SJCRH30 (cell line): ENCODE measurements at regions not wholly inside any gene's neighbourhood (a gene's known extent, or its start where the extent isn't known, plus 50 kb on each side); places are given as distances from the start of the nearest gene placed in this dataset.
"Not testable (repeated sequence)": the region's sequence is repeated elsewhere in the genome, so short reads cannot be mapped to it uniquely, and the experiment has no call there.

Source experiments
- DNase-seq, 2 experiments: peaks; one replicate each; pipeline ENCODE4 v3.0.0-alpha.2; 2015 to 2020
- H3K27ac ChIP-seq: fragments of 250-450 bp; sonication (Bioruptor Pico); 2 replicates; pipeline ENCODE4 v1.5.1; 2020; ENCODE audit warnings: mild to moderate bottlenecking, moderate library complexity
- H3K27me3 ChIP-seq: fragments of 250-450 bp; sonication (Bioruptor Pico); 2 replicates; pipeline ENCODE4 v1.5.1; 2020; ENCODE audit warnings: mild to moderate bottlenecking, moderate library complexity
- H3K36me3 ChIP-seq: fragments of 250-450 bp; sonication (Bioruptor Pico); 2 replicates; pipeline ENCODE4 v1.5.1; 2020; ENCODE audit warnings: mild to moderate bottlenecking, moderate library complexity
- H3K4me1 ChIP-seq: fragments of 250-450 bp; sonication (Bioruptor Pico); 2 replicates; pipeline ENCODE4 v1.5.1; 2020; ENCODE audit warnings: mild to moderate bottlenecking, moderate library complexity
- H3K4me3 ChIP-seq: fragments of 250-450 bp; sonication (Bioruptor Pico); 2 replicates; pipeline ENCODE4 v1.5.1; 2020; ENCODE audit warnings: mild to moderate bottlenecking, moderate library complexity
- H3K9me3 ChIP-seq: fragments of 250-450 bp; sonication (Bioruptor Pico); replicated peaks from 2 replicates; pipeline ENCODE4 v1.5.1; 2020; ENCODE audit warnings: mild to moderate bottlenecking, moderate library complexity

GRCh38 chr14:105897725-105898113 is 371.3 kb downstream of the TMEM121 start:
- Histone ChIP-seq H3K36me3 (no peaks in the 10 kb centered on the region), H3K4me3 (no peak overlapping the region), H3K27ac (no peak overlapping the region), H3K4me1 (no peaks in the 10 kb centered on the region), H3K27me3 (peaks cover 9% of the 10 kb centered on the region; the same call in 1 of the 2 replicates), H3K9me3 (no peaks in the 10 kb centered on the region)
- DNase-seq, result no peak

- Histone ChIP-seq H3K4me1 (no peaks in the 10 kb centered on the region), H3K9me3 (no peaks in the 10 kb centered on the region)
- DNase-seq, result no peak
Observed at GRCh38 chr14:105898482-105899010, 372.2 kb downstream of the TMEM121 start.

GRCh38 chr14:105899071-105899641 is 372.8 kb downstream of the TMEM121 start:
- Histone ChIP-seq H3K27ac (no peak overlapping the region), H3K4me3 (no peak overlapping the region), H3K36me3 (no peaks in the 10 kb centered on the region), H3K4me1 (no peaks in the 10 kb centered on the region), H3K27me3 (peaks cover 9% of the 10 kb centered on the region; the same call in 1 of the 2 replicates), H3K9me3 (no peaks in the 10 kb centered on the region)
- no peak for DNase-seq

More at GRCh38 chr14:105898482-105899010, 372.2 kb downstream of the TMEM121 start:
- Histone ChIP-seq H3K27me3 (peaks cover 9% of the 10 kb centered on the region; the same call in 1 of the 2 replicates), H3K4me3 (no peak overlapping the region), H3K36me3 (no peaks in the 10 kb centered on the region), H3K27ac (no peak overlapping the region)

GRCh38 chr14:105899657-105900397 is 373.4 kb downstream of the TMEM121 start:
- H3K27me3 ChIP-seq, result peaks cover 9% of the 10 kb centered on the region; the same call in 1 of the 2 replicates
- no peak overlapping the region for H3K27ac ChIP-seq
- no peaks in the 10 kb centered on the region for H3K36me3 ChIP-seq
- H3K4me1 ChIP-seq, result no peaks in the 10 kb centered on the region
- no peak for DNase-seq
- no peak overlapping the region for H3K4me3 ChIP-seq
- H3K9me3 ChIP-seq, result no peaks in the 10 kb centered on the region

- no peaks in the 10 kb centered on the region for H3K4me1 ChIP-seq
- no peaks in the 10 kb centered on the region for H3K9me3 ChIP-seq
- H3K27ac ChIP-seq, result no peak overlapping the region
Observed at GRCh38 chr14:105900398-105901160, 374.2 kb downstream of the TMEM121 start.

GRCh38 chr14:105901226-105901625 is 374.8 kb downstream of the TMEM121 start:
- Histone ChIP-seq H3K4me3 (no peak overlapping the region), H3K4me1 (no peaks in the 10 kb centered on the region), H3K9me3 (no peaks in the 10 kb centered on the region), H3K36me3 (no peaks in the 10 kb centered on the region), H3K27ac (no peak overlapping the region), H3K27me3 (peaks cover 9% of the 10 kb centered on the region; the same call in 1 of the 2 replicates)
- DNase-seq, result no peak

More at GRCh38 chr14:105900398-105901160, 374.2 kb downstream of the TMEM121 start:
- peaks cover 9% of the 10 kb centered on the region; the same call in 1 of the 2 replicates for H3K27me3 ChIP-seq
- H3K36me3 ChIP-seq, result no peaks in the 10 kb centered on the region
- H3K4me3 ChIP-seq, result no peak overlapping the region
- DNase-seq, result no peak

GRCh38 chr14:105902131-105902898 is 375.9 kb downstream of the TMEM121 start:
- DNase-seq, result no peak
- no peak overlapping the region for H3K27ac ChIP-seq
- no peaks in the 10 kb centered on the region for H3K4me1 ChIP-seq
- no peaks in the 10 kb centered on the region for H3K36me3 ChIP-seq
- peaks cover 9% of the 10 kb centered on the region; the same call in 1 of the 2 replicates for H3K27me3 ChIP-seq
- H3K4me3 ChIP-seq, result no peak overlapping the region
- H3K9me3 ChIP-seq, result no peaks in the 10 kb centered on the region

GRCh38 chr14:105902899-105903165 is 376.4 kb downstream of the TMEM121 start:
- not testable (repeated sequence) for H3K4me1 ChIP-seq, H3K9me3 ChIP-seq, H3K27me3 ChIP-seq, H3K36me3 ChIP-seq, DNase-seq, H3K27ac ChIP-seq, H3K4me3 ChIP-seq

- Histone ChIP-seq H3K27ac (no peak overlapping the region), H3K36me3 (no peaks in the 10 kb centered on the region), H3K4me1 (no peaks in the 10 kb centered on the region), H3K9me3 (no peaks in the 10 kb centered on the region), H3K27me3 (peaks cover 9% of the 10 kb centered on the region; the same call in 1 of the 2 replicates), H3K4me3 (no peak overlapping the region)
- no peak for DNase-seq
Observed at GRCh38 chr14:105903971-105904370, 377.6 kb downstream of the TMEM121 start.

GRCh38 chr14:105904379-105904778 is 378.0 kb downstream of the TMEM121 start:
- H3K9me3 ChIP-seq, result no peaks in the 10 kb centered on the region
- no peaks in the 10 kb centered on the region for H3K36me3 ChIP-seq
- no peak overlapping the region for H3K4me3 ChIP-seq
- no peak overlapping the region for H3K27ac ChIP-seq
- DNase-seq, result no peak
- peaks cover 9% of the 10 kb centered on the region; the same call in 1 of the 2 replicates for H3K27me3 ChIP-seq
- no peaks in the 10 kb centered on the region for H3K4me1 ChIP-seq

GRCh38 chr14:105905456-105905855 is 379.1 kb downstream of the TMEM121 start:
- no peaks in the 10 kb centered on the region for H3K4me1 ChIP-seq
- no peaks in the 10 kb centered on the region for H3K9me3 ChIP-seq

GRCh38 chr14:105907276-105907675 is 380.9 kb downstream of the TMEM121 start:
- Histone ChIP-seq H3K27me3 (no peaks in the 10 kb centered on the region), H3K27ac (no peak overlapping the region), H3K4me1 (no peaks in the 10 kb centered on the region), H3K9me3 (no peaks in the 10 kb centered on the region), H3K4me3 (no peak overlapping the region), H3K36me3 (no peaks in the 10 kb centered on the region)
- no peak for DNase-seq

More at GRCh38 chr14:105905456-105905855, 379.1 kb downstream of the TMEM121 start:
- no peak for DNase-seq
- Histone ChIP-seq H3K27me3 (0 out of 2 replicates have a peak, but pooled peaks cover 9% of the 10 kb centered on the region), H3K27ac (no peak overlapping the region), H3K4me3 (no peak overlapping the region), H3K36me3 (no peaks in the 10 kb centered on the region)

GRCh38 chr14:105908006-105908405 is 381.6 kb downstream of the TMEM121 start:
- no peaks in the 10 kb centered on the region for H3K36me3 ChIP-seq
- no peaks in the 10 kb centered on the region for H3K27me3 ChIP-seq
- no peak for DNase-seq
- no peaks in the 10 kb centered on the region for H3K4me1 ChIP-seq
- H3K4me3 ChIP-seq, result no peak overlapping the region
- no peak overlapping the region for H3K27ac ChIP-seq
- H3K9me3 ChIP-seq, result no peaks in the 10 kb centered on the region

GRCh38 chr14:105908481-105908911 is 382.1 kb downstream of the TMEM121 start:
- H3K27me3 ChIP-seq, result no peaks in the 10 kb centered on the region
- no peaks in the 10 kb centered on the region for H3K36me3 ChIP-seq
- H3K9me3 ChIP-seq, result no peaks in the 10 kb centered on the region
- H3K27ac ChIP-seq, result no peak overlapping the region
- DNase-seq, result no peak
- H3K4me1 ChIP-seq, result no peaks in the 10 kb centered on the region
- no peak overlapping the region for H3K4me3 ChIP-seq
